Mesothelial cell of epicardium (in vitro differentiated cells): ENCODE measurements at regions not wholly inside any gene's neighbourhood (a gene's known extent, or its start where the extent isn't known, plus 50 kb on each side); places are given as distances from the start of the nearest gene placed in this dataset.
"Not testable (repeated sequence)": the region's sequence is repeated elsewhere in the genome, so short reads cannot be mapped to it uniquely, and the experiment has no call there.

Source experiments
- DNase-seq, 2 experiments: peaks; one replicate each; pipeline ENCODE4 v3.0.0; 2021; ENCODE audit warnings: low spot score in 2 of 2; ENCODE audit not compliant: unreplicated experiment in 2 of 2
- H3K27ac Mint-ChIP-seq: 2 replicates; pipeline ENCODE4 v1.8.0; 2021; ENCODE audit warnings: mixed read lengths
- H3K27me3 Mint-ChIP-seq: 2 replicates; pipeline ENCODE4 v1.8.0; 2021; ENCODE audit warnings: low read depth, mixed read lengths
- H3K36me3 Mint-ChIP-seq: 2 replicates; pipeline ENCODE4 v1.8.0; 2021; ENCODE audit warnings: mixed read lengths
- H3K4me1 Mint-ChIP-seq: 2 replicates; pipeline ENCODE4 v1.8.0; 2021; ENCODE audit warnings: mixed read lengths
- H3K4me3 Mint-ChIP-seq: 2 replicates; pipeline ENCODE4 v1.8.0; 2021; ENCODE audit warnings: mild to moderate bottlenecking, moderate library complexity, mixed read lengths
- H3K9me3 Mint-ChIP-seq: 2 replicates; pipeline ENCODE4 v1.8.0; 2021; ENCODE audit warnings: mixed read lengths
- TF ChIP-seq, protein P1 (sequence below): fragments of 200-600 bp; sonication (generic); IDR thresholded peaks from one replicate; pipeline ENCODE4 v1.5.0; 2021; ENCODE audit warnings: antibody characterized with exemption; ENCODE audit not compliant: unreplicated experiment

DNA sequence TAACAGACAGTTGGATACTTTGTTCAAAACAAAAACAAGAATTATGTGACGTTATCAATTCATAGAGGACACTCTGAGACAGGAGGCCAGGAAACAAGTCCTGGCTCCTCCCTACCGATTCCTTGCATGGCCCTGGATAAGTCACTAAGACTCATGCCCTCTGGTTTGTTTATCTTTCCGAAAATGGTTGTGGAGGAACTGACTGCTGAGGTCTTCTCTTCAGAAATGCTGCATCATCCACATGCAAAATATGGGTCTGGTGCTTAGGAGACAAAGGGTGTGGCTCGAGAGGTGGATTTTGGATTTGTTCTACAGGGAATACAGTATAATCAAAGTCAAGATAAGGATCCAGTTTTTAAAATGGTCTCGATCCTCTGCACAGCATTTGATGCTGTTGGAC lies 130.9 kb downstream of the RELL1 start:
- no peaks in the 10 kb centered on the region for H3K27me3 Mint-ChIP-seq
- H3K4me1 Mint-ChIP-seq: no peaks in the 10 kb centered on the region
- TF ChIP-seq, protein P1, sequence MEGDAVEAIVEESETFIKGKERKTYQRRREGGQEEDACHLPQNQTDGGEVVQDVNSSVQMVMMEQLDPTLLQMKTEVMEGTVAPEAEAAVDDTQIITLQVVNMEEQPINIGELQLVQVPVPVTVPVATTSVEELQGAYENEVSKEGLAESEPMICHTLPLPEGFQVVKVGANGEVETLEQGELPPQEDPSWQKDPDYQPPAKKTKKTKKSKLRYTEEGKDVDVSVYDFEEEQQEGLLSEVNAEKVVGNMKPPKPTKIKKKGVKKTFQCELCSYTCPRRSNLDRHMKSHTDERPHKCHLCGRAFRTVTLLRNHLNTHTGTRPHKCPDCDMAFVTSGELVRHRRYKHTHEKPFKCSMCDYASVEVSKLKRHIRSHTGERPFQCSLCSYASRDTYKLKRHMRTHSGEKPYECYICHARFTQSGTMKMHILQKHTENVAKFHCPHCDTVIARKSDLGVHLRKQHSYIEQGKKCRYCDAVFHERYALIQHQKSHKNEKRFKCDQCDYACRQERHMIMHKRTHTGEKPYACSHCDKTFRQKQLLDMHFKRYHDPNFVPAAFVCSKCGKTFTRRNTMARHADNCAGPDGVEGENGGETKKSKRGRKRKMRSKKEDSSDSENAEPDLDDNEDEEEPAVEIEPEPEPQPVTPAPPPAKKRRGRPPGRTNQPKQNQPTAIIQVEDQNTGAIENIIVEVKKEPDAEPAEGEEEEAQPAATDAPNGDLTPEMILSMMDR: no peak
- H3K27ac Mint-ChIP-seq: no peak overlapping the region
- no peak overlapping the region for H3K4me3 Mint-ChIP-seq
- H3K36me3 Mint-ChIP-seq: peaks cover 44% of the 10 kb centered on the region
- H3K9me3 Mint-ChIP-seq: peaks cover 41% of the 10 kb centered on the region
- DNase-seq: no peak

DNA sequence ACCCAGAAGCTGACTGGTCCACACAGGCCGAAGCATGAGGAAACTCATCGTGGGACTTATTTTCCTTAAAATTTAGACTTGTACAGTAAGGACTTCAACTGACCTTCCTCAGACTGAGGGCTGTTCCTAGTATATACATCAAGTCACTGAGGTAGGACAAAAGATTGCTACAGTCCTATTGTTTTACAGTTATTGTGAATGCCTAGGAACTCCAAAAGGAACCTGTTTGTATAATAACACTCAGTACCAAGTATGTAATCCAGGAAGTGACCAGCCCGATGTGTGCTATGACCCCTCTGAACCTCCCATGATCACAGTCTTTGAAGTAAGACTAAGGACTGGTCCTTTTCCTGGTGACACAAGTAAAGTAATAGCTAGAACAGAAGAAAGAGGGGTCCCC lies 136.3 kb downstream of the RELL1 start:
- Mint-ChIP-seq H3K9me3 (peaks cover 54% of the 10 kb centered on the region), H3K36me3 (peaks cover 49% of the 10 kb centered on the region)
- not testable (repeated sequence) for H3K4me1 Mint-ChIP-seq, H3K27ac Mint-ChIP-seq, H3K27me3 Mint-ChIP-seq, DNase-seq, H3K4me3 Mint-ChIP-seq

DNA sequence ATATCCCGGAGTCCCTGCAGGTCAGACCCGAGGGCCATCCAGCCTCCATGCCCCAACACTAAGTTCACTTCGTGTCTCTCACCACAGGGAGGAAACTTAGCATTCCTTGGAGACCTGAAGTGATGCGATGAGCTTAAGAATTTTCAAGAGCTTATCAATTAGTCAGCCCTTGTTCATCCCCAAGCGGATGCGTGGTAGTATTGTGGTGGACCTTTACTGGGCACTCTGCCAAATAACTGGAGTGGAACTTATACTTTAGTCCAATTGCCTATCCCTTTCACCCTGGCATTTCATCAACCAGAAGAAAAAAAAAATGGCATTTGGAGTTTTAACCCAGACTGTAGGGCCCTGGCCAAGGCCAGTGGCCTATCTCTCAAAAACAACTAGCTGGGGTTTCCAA lies 137.1 kb downstream of the RELL1 start:
- TF ChIP-seq, protein P1: no peak
- H3K36me3 Mint-ChIP-seq: peaks cover 46% of the 10 kb centered on the region
- H3K27me3 Mint-ChIP-seq: no peaks in the 10 kb centered on the region
- peaks cover 51% of the 10 kb centered on the region for H3K9me3 Mint-ChIP-seq
- DNase-seq: no peak
- no peak overlapping the region for H3K27ac Mint-ChIP-seq
- H3K4me1 Mint-ChIP-seq: peaks cover 1% of the 10 kb centered on the region
- no peak overlapping the region for H3K4me3 Mint-ChIP-seq

DNA sequence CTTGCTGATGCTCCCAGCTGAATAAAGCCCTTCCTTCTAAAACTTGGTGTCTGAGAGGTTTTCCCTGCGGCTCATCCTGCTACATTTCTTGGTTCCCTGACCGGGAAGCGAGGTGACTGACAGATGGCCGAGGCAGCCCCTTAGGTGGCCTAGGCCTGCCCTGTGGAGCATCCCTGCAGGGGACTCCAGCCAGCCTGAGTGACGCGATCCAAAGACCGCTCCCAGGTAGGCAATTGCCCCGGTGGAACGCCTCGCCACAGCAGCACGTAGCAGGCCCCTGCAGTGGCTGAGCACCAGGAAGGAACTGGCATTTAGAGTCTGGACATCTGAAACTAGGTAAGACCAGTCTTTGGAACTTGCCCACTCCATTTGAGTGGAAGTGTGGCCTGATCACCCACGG lies 139.6 kb downstream of the RELL1 start:
- Mint-ChIP-seq H3K4me3 (no peak overlapping the region), H3K27me3 (no peaks in the 10 kb centered on the region), H3K27ac (no peak overlapping the region), H3K36me3 (peaks cover 33% of the 10 kb centered on the region), H3K4me1 (peaks cover 20% of the 10 kb centered on the region), H3K9me3 (peaks cover 36% of the 10 kb centered on the region)
- DNase-seq: no peak
- TF ChIP-seq, protein P1: no peak

DNA sequence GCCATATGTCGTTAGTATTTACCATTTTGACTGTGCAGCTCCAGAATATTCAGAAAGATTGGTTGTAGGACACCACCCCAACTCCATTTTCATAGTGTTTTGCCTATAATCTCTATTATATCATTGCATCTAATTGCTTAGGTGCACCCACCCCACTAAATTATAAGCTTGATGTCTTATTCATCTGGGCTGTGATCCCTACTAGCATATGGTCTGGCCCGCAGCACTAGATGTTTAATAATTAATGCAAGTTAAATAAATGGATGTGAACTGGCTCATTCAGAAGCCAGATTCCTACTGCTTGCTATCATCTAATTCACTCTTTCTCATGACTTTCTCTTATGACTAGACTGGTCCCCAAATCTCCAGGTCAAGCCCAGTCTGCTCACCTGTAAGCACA lies 143.5 kb downstream of the RELL1 start:
- no peak for DNase-seq
- Mint-ChIP-seq H3K36me3 (peaks cover 17% of the 10 kb centered on the region), H3K27me3 (no peaks in the 10 kb centered on the region), H3K27ac (peak overlapping the region; percentile 89), H3K4me1 (peaks cover 56% of the 10 kb centered on the region), H3K9me3 (peaks cover 22% of the 10 kb centered on the region), H3K4me3 (no peak overlapping the region)
- TF ChIP-seq, protein P1: no peak

DNA sequence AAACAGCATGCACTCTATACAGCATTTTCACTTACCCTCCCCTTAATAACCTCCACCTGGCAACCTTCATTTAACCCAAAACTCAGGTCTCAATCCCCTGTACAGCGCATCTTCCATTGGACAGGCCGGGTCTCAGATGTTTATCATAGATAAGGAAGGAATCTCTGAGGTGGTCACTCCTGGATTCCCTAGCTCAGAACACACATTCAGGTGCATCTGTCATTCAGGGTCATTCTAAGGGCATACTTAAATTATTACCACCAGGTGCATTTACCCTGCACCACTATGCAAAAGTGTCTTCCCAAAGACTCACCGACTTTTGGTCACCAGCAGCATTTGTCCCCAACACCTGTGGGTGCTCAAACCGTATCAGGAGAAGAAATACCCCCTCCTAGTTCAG lies 144.2 kb downstream of the RELL1 start:
- H3K4me3 Mint-ChIP-seq: no peak overlapping the region
- no peak for DNase-seq
- peaks cover 11% of the 10 kb centered on the region for H3K36me3 Mint-ChIP-seq
- peak overlapping the region; percentile 92 for H3K27ac Mint-ChIP-seq
- H3K9me3 Mint-ChIP-seq: peaks cover 15% of the 10 kb centered on the region
- H3K27me3 Mint-ChIP-seq: no peaks in the 10 kb centered on the region
- TF ChIP-seq, protein P1: no peak
- H3K4me1 Mint-ChIP-seq: peaks cover 56% of the 10 kb centered on the region
